Endothelial cell of umbilical vein (primary cell): ENCODE measurements at regions not wholly inside any gene's neighbourhood (a gene's known extent, or its start where the extent isn't known, plus 50 kb on each side); places are given as distances from the start of the nearest gene placed in this dataset.

ENCODE experiments used
- CTCF ChIP-seq, 2 donors: IDR thresholded peaks; 1 replicate in 1 of 2; 2 replicates in 1 of 2; pipeline ENCODE4 v1.5.1; 2011; ENCODE audit warnings: low read length in 2 of 2, mild to moderate bottlenecking in 2 of 2, moderate library complexity in 2 of 2, control low read depth in 1 of 2, inconsistent platforms in 1 of 2, low read depth in 1 of 2; ENCODE audit not compliant: insufficient read depth in 1 of 2; ENCODE audit errors: extremely low read depth in 1 of 2
- EZH2 ChIP-seq: IDR thresholded peaks from 2 replicates; pipeline ENCODE4 v1.6.1; 2012; ENCODE audit warnings: borderline replicate concordance, low read depth, mild to moderate bottlenecking, moderate library complexity, low read length, inconsistent platforms; ENCODE audit not compliant: severe bottlenecking
- FOS ChIP-seq: IDR thresholded peaks from 2 replicates; pipeline ENCODE4 v1.6.1; 2011; ENCODE audit warnings: mild to moderate bottlenecking, low read length, moderate library complexity, borderline replicate concordance; ENCODE audit not compliant: insufficient read depth
- GATA2 ChIP-seq: IDR thresholded peaks from 2 replicates; pipeline ENCODE4 v1.7.0; 2011; ENCODE audit warnings: low read depth, mild to moderate bottlenecking, moderate library complexity, mixed read lengths, low read length; ENCODE audit not compliant: insufficient read length, insufficient read depth
- JUN ChIP-seq: IDR thresholded peaks from 2 replicates; pipeline ENCODE4 v1.6.1; 2011; ENCODE audit warnings: borderline replicate concordance, low read depth; ENCODE audit not compliant: insufficient read length, insufficient read depth
- MYC ChIP-seq: IDR thresholded peaks from one replicate; pipeline ENCODE4 v1.6.1; 2011; ENCODE audit warnings: mild to moderate bottlenecking, low read depth, low read length
- POLR2A ChIP-seq: IDR thresholded peaks from 2 replicates; pipeline ENCODE4 v1.6.1; 2012; ENCODE audit warnings: low read depth, mild to moderate bottlenecking, control low read depth, low read length
- POLR2AphosphoS5 ChIP-seq: IDR thresholded peaks from 2 replicates; pipeline ENCODE4 v1.6.1; 2012; ENCODE audit warnings: low read depth, mild to moderate bottlenecking, control low read depth, low read length, moderate library complexity; ENCODE audit not compliant: insufficient read depth
- TF ChIP-seq, protein P1 (sequence below): IDR thresholded peaks from 2 replicates; pipeline ENCODE4 v1.6.1; 2011; ENCODE audit not compliant: insufficient read depth, insufficient read length

- TF ChIP-seq, protein P1, sequence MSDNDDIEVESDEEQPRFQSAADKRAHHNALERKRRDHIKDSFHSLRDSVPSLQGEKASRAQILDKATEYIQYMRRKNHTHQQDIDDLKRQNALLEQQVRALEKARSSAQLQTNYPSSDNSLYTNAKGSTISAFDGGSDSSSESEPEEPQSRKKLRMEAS = no peak
- no peak for TF ChIP-seq CTCF (IDR thresholded peaks at IDR 0.05; ENCODE audit: extremely low read depth in 1 of 2, insufficient read depth in 1 of 2, low read depth in 1 of 2, low read length in 2 of 2)
- no peak for TF ChIP-seq EZH2
- TF ChIP-seq POLR2AphosphoS5 = no peak
- no peak for TF ChIP-seq POLR2A
- TF ChIP-seq JUN = no peak
- TF ChIP-seq GATA2 = no peak
- TF ChIP-seq FOS = no peak
- TF ChIP-seq MYC = no peak
Observed at GRCh38 chr6:120122401-120122800, 772.8 kb upstream of the MAN1A1 start.
